GM23338 (cell line): ENCODE measurements at regions not wholly inside any gene's neighbourhood (a gene's known extent, or its start where the extent isn't known, plus 50 kb on each side); places are given as distances from the start of the nearest gene placed in this dataset.

ENCODE experiments used
- CTCF ChIP-seq, 2 experiments: fragments of 200-600 bp in 1 of 2; sonication (generic) in 1 of 2; conservative IDR thresholded peaks; 2 replicates each; pipeline versions ENCODE4 v1.5.1 to v1.6.1; 2016 to 2017; ENCODE audit warnings: antibody characterized with exemption in 2 of 2, low read depth in 2 of 2, mild to moderate bottlenecking in 2 of 2, moderate library complexity in 1 of 2
- EZH2 ChIP-seq: fragments of 200-600 bp; sonication (generic); IDR thresholded peaks from one replicate; pipeline ENCODE4 v1.8.0; 2017; ENCODE audit warnings: antibody characterized with exemption, mild to moderate bottlenecking, low read depth; ENCODE audit not compliant: unreplicated experiment
- EZH2phosphoT487 ChIP-seq: fragments of 200-600 bp; sonication (generic); IDR thresholded peaks from one replicate; pipeline ENCODE4 v1.8.1; 2018; ENCODE audit warnings: antibody characterized with exemption; ENCODE audit not compliant: unreplicated experiment
- POLR2AphosphoS5 ChIP-seq: IDR thresholded peaks from 2 replicates; pipeline ENCODE4 v1.6.1; 2016; ENCODE audit warnings: antibody characterized with exemption, low read depth

- TF ChIP-seq POLR2AphosphoS5 = no peak
- TF ChIP-seq CTCF (conservative IDR thresholded peaks at IDR 0.05; ENCODE audit: low read depth in 2 of 2) = no peak
- TF ChIP-seq EZH2 = no peak
- no peak for TF ChIP-seq EZH2phosphoT487
Observed at GRCh38 chr11:133582750-133583149, 50.4 kb upstream of the OPCML start.
